SK-N-MC (cell line): ENCODE measurements at regions not wholly inside any gene's neighbourhood (a gene's known extent, or its start where the extent isn't known, plus 50 kb on each side); places are given as distances from the start of the nearest gene placed in this dataset.

Source experiments
- EZH2 ChIP-seq: fragments of 200-600 bp; sonication (generic); IDR thresholded peaks from one replicate; pipeline ENCODE4 v1.6.1; 2017; ENCODE audit warnings: antibody characterized with exemption
- FOXP2 ChIP-seq: optimal IDR thresholded peaks from 2 replicates; pipeline ENCODE3; 2011; ENCODE audit warnings: mild to moderate bottlenecking, moderate library complexity; ENCODE audit not compliant: insufficient read depth; ENCODE audit errors: extremely low read length, control extremely low read depth
- POLR2AphosphoS5 ChIP-seq: IDR thresholded peaks from 2 replicates; pipeline ENCODE4 v1.6.1; 2012; ENCODE audit warnings: mild to moderate bottlenecking, low read depth, low read length, borderline replicate concordance

- TF ChIP-seq POLR2AphosphoS5 (no peak), FOXP2 (no peak), EZH2 (no peak)
These were observed 817.1 kb upstream of the CDH9 start for GRCh38 chr5:27855491-27855890.
